HG02623 (cell line): ENCODE measurements at regions not wholly inside any gene's neighbourhood (a gene's known extent, or its start where the extent isn't known, plus 50 kb on each side); places are given as distances from the start of the nearest gene placed in this dataset.
A peak's percentile ranks its signal among the peaks of the same experiment; 100 is the strongest.
"Not testable (repeated sequence)": the region's sequence is repeated elsewhere in the genome, so short reads cannot be mapped to it uniquely, and the experiment has no call there.

Experiments used
- ATAC-seq: cut with Tn5 transposase; IDR thresholded peaks from one replicate; pipeline ENCODE4 v1.9.1; 2021; ENCODE audit warnings: moderate library complexity; ENCODE audit not compliant: unreplicated experiment

DNA sequence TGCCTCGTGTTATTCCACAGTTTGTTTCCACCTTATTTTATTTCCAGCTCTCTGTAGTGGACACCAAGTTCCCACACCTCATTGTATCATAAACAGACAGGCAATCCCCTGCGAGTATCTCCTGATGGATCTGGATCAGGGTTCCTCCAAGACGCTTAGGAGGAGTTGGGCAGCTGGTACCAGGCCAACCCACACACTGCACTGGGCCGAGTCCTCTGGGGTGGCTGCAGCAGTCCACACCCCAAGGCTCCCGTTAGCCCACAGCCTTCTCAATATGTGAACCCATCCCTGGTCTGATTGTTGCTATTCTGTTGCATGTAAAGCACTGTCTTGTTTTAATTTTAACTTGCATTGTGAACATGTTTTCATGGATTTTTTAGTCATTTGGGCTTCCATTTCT is 178.8 kb upstream of the RAB6C start:
- no peak for ATAC-seq

DNA sequence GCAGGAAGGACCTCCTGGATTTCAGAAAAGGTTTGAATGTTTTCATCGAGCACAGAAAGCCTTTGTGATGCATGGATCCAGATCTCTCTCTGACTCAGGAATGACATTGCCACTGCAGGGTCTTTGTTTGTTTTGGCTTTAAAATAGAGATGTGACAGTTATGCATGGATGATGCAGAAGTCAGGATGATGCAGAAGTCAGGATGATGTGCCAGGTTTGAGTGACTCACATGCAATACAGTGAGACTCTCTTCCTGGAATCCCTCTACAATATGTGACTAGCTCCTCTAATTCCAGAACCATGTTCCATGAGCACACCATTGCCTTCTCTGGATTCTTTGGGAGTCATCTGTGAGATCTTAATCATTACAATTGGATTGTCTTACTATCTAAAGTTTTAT is 177.9 kb upstream of the RAB6C start:
- no peak for ATAC-seq

DNA sequence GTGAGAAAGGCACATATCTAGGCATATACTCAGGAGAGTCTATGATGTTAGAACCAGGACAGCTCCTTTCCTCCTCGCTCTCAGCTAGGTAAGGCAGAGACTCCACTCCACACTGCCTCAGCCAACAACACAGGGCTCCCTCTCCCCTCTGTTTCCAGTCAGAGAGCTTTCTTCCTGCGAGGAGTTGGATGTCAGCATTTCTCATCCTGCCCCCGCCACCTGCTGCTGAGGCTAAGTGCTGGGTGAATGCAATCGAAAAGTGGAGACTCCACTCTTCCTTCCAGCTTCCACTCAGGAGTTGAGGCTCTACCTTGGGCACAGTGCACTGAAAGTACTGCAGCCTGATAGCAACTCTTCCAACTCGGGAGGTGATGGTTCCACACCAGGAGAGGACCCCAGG is 177.2 kb upstream of the RAB6C start:
- no peak for ATAC-seq

DNA sequence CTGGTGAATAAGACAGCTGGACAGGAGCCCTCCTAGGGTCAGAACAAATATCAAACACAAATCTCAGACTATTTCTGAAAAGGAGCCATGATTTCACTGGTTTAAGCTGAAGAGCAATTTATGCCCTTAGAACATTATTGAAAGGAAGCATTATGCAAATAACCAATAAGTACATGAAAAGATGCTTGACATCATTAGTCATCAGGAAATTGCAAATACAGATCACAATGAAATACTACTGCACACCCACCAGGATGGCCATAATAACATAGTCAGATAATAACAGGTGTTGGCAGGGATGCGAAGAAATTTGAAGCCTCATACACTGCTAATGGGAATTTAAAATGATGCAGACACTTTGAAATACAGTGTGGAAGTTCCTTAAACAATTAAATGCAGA is 176.4 kb upstream of the RAB6C start:
- ATAC-seq = no peak

DNA sequence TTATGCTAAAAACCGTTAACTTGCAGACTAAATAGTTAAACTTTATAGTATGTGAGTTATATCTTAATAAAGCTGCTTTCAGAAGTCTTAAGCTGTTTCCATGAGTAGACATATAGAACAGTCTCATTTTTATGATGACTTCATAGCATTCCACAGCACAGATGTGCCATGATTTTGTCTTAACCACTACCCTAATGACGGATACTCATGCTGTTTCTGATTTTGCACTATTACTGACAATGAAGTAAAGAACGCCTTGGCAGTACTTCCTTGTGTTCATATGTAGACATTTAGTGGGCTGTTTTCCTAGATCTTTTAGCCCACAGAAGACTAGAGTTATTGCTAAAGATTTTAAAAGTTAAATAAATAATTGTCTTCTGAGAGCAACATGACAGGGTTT is 175.6 kb upstream of the RAB6C start:
- no peak for ATAC-seq

DNA sequence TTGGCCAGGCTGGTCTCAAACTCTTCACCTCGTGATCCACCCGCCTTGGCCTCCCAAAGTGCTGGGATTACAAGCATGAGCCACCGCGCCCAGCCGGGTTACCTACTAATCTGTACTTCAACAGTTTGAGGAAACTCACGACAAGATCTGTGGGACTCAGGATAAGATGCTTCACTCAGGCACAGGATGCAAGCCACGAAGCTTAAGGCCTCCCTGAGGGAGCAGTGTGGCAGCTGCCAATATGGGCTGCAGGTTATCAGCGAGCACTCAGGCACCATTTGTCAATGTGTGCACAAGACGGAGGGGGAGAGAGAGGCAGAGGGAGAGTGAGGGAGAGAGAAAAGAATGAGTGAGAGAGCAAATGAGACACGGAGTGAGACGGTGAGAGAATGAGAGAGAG is 173.6 kb upstream of the RAB6C start:
- no peak for ATAC-seq

DNA sequence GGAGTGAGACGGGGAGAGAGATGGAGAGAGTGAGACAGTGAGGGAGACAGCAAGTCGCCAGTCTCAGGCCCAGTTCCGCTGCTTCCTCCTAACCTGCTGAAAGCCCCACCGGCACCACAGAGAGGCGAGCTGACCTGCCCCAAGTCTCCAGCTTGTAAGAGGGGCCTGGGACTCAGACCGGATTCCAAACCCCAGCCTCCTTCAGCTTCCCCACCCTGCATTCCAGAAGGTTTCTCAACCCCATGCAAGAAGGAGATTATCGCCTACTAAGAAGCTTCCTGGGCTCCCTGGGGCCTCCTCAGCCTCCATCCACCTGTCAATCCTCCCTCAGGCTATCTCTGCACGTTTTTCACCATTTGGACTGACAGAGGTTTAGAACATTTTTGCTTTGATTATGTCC is 173.1 kb upstream of the RAB6C start:
- no peak for ATAC-seq

DNA sequence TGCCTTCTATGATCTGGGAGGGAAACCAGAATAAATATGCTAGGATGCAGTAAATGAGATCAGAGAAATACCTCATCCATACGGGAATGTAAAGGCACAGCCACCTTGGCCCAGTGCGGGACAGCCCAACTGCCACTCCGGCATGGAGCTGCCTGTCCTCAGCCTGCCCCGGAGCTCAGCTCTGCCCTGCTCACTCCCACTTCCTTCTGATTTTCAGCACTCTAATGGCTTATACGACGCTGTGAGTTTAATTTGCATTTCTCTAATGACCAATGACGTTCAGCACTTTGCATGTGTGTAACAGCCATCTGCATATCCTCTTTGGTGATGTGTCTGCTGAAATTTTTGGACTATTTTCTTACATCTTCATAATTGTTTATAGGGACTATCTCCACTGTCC is 172.5 kb upstream of the RAB6C start:
- no peak for ATAC-seq

DNA sequence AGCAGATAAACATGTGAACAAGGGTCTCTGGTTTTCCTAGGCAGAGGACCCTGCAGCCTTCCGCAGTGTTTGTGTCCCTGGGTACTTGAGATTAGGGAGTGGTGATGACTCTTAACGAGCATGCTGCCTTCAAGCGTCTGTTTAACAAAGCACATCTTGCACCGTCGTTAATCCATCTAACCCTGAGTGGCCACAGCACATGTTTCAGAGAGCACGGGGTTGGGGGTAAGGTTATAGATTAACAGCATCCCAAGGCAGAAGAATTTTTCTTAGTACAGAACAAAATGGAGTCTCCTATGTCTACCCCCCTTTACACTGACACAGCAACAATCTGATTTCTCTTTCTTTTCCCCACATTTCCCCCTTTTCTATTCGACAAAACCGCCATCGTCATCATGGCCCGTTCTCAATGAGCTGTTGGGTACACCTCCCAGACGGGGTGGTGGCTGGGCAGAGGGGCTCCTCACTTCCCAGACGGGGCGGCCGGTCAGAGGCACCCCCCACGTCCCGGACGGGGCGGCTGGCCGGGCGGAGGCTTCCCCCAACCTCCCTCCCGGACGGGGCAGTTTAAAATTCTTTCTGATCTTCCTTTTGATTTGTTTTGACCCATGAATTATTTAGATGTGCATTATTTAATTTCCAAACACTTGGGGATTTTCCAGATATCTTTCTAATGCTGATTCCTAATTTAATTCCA is 171.7 kb upstream of the RAB6C start:
- ATAC-seq = not testable (repeated sequence)

DNA sequence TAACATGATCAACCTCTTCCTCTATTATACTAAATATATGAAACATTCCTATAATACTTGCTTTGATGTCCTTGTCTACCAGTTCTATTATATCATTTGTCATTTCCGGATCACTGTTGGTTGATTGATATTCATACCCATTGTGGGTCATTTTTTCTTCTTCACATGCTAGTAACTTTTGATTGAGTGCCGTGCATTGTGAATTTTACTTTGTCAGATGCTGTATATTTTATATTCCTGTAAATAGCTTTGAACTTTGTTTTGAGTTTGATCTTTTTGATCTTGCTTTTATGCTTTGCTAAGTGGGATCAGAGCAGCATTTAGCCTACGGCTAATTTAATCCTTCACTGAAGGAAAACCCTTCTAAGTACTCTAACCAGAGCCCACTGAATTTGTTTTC is 168.9 kb upstream of the RAB6C start:
- no peak for ATAC-seq

DNA sequence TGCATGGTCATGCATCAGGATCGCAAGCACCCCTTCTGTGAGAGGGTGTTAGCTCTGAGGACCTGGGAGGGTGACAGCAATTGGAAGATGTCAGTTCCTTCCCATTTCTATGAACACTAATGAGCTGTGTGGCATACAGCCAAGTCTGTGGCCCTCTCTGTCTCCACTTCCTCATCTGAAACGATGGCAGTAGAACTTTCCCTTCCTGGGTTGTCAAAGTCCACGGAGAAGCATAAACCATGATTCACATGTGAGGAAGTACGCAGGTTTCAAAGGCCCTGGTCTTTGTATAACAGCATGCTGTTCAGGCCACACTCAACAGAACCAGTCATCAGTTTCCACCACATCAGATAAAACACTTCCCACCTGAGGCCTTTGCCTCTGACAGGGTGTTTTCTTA is 167.4 kb upstream of the RAB6C start:
- peak; percentile 74 for ATAC-seq

DNA sequence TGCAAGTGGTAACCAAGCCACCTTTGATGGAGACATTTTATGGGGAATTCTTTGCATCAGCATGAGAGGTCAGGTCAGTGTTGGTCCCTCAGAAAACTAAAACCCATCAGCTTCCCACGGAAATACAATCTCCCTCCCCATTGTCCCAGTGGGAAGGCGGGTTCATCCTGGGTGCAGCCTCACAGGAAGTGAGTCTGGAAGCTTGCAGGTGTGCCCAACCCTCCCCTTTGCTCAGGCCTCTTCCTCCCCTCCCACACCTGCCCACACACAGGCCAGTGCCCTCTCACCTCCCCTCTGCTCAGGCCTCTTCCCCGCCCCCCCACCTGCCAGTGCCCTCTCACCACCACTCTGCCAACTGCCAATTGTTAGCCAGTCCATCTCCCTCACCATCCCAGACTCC is 166.8 kb upstream of the RAB6C start:
- ATAC-seq = no peak

DNA sequence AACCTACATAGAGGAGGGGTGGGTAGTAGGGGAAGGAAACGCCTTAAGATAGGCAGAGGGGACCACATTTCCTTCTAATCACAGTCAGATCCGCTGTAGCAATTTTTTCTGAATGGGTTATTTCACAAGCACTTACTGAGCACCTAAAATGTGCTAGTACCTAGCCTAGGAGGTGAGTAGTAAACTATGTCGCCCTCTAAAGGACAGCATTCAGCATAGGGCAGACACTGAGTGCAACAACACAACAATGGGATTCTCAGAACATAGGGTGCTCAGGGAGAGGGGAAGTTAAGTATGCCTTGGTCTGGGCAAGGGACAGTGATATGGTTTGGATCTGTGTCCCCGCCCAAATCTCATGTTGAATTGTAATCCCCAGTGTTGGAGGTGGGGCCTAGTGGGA is 166.1 kb upstream of the RAB6C start:
- ATAC-seq = no peak

DNA sequence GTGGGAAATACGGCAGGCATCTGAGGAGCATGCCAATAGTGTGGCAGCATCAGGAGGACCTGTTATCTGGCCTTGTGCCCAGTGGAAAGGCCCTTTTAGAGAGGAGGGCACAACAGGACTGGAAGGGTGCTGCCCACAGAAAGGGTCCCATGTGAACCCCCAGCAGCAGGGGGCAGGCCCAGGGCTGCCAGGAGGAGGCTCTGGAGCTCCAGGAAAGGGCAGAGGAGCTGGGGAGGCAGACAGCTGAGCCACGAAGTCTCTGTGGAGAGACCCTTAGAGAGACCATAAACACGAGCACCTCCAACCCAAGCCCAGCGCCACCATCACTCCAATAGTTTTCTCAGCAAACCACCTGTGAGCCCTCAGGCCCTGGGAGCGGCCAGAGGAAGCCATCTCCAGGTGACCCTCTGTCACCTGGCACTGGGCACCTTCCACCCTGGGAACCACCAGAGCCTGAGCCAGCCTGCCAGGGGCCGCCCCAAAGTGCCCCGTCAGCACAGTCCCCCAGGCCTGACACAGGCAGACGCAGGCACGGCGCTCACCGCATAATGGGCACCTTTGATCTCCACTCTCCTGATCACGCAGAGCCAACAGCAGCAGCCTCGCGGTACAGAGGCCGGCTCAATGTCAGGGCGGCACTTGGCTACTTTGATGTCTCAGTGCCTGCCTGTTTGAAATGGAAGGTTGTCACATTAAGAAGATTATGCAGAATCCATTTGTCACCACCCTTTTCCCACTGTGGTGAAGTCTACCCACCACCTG is 162.5 kb upstream of the RAB6C start:
- ATAC-seq = no peak

DNA sequence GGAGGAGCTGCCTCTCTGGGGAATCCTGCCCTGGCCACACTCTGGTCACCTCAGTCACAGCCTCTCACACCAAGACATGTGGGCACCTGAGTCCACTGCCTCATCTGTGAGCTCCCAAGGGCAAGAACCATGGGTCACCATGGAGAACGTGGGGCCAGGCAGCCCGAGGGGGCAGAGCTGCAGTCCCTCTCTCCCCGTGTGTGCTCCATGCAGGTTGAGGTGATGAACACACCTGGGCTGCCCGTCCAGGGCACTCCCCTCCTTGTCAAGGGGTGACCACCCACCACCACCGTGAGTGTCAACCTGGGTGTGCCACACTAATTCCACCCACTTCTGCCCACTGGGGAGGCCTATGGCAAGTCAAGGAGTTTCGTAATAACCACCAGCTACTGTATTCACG is 159.6 kb upstream of the RAB6C start:
- ATAC-seq = no peak

DNA sequence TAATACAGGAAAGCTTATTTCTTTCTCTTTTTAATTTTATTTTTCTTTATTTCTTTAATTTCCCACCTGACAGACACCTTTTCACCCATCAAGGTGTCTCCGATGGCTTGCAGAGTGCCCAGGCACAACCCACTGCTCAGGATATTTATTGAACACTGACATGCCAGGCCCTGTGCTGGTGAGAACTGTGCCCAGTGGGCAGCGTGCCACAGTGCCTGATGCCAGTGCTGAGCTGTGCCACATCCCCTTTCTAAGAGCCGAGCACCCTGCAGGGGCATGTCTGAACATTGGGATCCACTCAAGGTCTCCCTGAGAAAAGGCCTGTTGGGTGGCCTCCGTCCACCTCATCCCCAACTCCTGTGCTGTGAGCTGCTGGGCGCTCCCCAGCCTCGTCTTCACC is 158.6 kb upstream of the RAB6C start:
- no peak for ATAC-seq

DNA sequence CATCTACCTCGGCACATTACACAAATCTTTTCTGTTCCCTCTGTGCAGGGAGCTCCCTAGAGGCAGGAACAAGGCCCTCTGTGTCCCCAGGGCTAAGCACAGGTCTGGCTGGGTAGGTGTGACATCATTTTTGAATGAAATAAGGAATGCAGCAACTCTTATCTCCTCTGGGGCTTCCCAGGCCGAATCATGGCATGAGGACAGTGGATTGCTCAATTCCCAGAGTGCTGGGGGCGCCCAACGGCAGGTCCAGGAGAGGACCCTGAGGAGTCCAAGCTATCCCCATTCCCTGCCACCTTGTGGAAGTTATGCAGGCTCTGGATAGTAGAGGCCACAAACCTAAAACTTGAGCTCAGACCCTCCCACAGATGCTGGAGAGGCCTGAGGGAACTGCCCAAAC is 158.0 kb upstream of the RAB6C start:
- ATAC-seq = no peak

DNA sequence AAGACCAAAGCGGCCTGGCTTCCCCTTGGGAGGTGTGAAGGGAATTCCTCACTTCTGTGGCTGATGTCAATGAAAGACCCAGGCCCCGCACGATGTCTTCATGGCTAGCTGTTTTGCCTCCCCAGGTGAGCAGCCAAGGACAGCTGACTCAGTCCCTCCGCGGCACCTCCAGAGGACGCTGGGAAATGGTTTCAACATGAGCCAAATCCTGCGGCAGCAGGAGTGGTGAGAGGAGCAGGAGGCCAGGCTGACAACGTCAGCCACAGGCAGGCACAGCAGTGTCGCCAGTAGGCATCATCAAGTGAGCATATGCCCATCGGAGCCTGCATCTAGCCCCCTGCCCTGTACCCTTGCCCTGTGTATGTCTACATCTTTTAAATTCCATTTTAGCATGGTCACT is 156.4 kb upstream of the RAB6C start:
- ATAC-seq = no peak

DNA sequence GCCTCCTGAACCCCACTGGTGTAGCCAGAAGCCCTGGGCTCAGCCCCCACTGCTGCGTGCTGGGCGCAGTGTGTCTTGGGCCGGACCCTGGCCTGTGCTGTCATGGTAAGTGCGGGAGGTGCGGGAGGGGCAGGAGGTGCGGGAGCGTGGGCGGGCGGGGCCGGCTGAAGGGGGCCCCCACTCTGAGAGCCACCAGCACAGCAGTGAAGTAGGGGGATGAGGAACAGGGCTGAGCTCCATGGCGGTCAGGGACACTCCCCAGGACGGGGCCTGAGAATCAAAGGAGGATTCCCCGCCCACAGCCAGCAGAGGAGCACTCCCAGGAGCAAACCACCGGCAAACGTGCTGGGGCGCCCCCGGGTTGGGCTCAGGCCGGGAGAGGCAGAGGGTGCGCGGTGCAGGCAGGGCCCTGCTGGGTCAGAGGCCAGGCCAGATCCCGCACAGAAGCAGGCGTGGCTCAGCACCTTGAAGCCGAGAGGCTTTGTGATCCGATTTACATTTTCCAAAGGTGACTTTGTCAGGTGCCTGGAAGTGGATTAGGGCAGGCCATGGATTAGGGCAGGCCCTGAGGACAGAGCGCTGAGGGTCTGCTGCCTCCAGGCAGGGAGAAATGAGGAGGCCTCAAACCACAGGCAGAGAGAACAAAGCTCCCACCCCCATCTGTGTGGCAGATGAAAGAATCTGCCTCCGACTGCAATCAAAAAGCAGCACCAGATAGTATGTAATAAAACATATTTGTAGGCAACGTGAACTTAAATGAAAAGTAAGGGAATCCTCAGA is 152.0 kb upstream of the RAB6C start:
- no peak for ATAC-seq

DNA sequence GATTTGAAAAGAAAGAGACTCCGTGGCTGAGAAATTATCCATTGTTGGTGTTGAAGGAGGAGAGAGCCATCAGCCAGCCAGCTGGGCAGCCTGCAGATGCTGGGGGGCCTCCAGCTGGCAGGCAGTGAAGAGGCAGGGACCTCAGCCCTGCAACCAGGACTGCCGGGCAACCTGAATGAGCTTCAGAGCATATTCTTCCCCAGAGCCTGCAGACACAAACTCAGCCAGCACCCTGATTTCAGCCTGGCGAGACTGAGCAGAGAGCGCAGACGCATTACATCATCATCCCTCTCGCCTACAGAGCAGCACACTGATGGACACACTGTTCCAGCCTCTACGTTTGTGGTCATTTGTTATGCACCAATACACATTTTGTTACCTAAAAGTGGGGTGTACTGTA is 150.7 kb upstream of the RAB6C start:
- ATAC-seq = no peak

DNA sequence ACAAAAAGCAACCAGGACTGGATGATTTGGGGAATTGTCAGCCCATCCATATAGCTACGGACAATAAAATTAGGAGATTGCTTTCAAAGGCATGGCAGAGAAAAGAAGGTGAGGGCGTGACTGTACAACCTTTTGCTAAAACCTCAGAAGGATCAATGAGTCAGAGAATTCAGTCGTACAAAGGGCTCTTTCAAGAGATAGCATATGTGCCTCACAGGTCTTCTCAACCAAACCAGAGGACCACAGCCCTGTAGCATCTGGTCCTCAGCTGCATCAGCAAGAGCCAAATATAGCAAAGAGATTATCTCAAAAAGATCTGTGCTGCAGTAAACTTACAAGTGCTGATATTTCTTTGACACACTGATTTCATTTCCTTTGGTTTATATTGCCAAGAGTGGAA is 149.9 kb upstream of the RAB6C start:
- no peak for ATAC-seq

DNA sequence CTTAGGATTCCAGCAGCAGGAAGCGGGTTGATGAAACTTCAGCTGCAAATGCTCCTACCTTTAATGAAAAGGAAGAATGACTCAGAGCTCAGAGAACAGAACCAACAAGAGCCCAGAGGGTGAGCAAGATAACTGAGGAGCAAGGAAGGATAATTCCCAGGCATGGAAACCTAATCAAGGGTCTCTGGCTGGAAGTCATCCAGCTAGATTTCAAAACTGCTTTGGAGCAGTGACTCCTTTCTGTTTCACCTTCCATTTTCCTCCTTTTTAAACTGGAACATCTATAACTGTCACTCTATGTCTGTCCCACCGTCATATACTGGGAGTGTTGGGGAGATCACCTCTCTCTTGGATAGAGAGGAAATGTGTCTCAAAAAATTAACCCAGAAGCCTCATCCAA is 148.4 kb upstream of the RAB6C start:
- no peak for ATAC-seq
